GM23338 (cell line): ENCODE measurements at regions not wholly inside any gene's neighbourhood (a gene's known extent, or its start where the extent isn't known, plus 50 kb on each side); places are given as distances from the start of the nearest gene placed in this dataset.

Source experiments
- ATAC-seq: fragments of 200-7000 bp; cut with Tn5 transposase; 3 replicates; pipeline ENCODE4 v1.9.1; 2020
- DNase-seq: peaks from one replicate; pipeline ENCODE4 v3.0.0-alpha.2; 2015; ENCODE audit warnings: low spot score
- H2AFZ ChIP-seq: fragments of 200-600 bp; sonication (generic); 2 replicates; pipeline ENCODE4 v1.8.0; 2016; ENCODE audit warnings: antibody characterized with exemption, mild to moderate bottlenecking, moderate library complexity
- H3F3A ChIP-seq: fragments of 200-600 bp; sonication (generic); replicated peaks from 2 replicates; pipeline ENCODE4 v1.8.0; 2017; ENCODE audit warnings: antibody characterized with exemption, mixed run types, low read depth
- H3K27ac ChIP-seq: fragments of 200-600 bp; sonication (generic); 2 replicates; pipeline ENCODE4 v1.6.1; 2016; ENCODE audit warnings: low read depth
- H3K27me3 ChIP-seq: fragments of 200-600 bp; sonication (generic); 2 replicates; pipeline ENCODE4 v1.8.0; 2016; ENCODE audit warnings: mild to moderate bottlenecking, mixed run types, moderate library complexity; ENCODE audit not compliant: insufficient read depth
- H3K36me3 ChIP-seq: fragments of 200-600 bp; sonication (generic); 2 replicates; pipeline ENCODE4 v1.8.0; 2016; ENCODE audit warnings: mild to moderate bottlenecking; ENCODE audit not compliant: insufficient read depth
- H3K4me1 ChIP-seq: fragments of 200-600 bp; sonication (generic); 2 replicates; pipeline ENCODE4 v1.8.0; 2016; ENCODE audit warnings: mild to moderate bottlenecking, moderate library complexity; ENCODE audit not compliant: insufficient read depth
- H3K4me2 ChIP-seq: fragments of 200-600 bp; sonication (generic); 2 replicates; pipeline ENCODE4 v1.7.1; 2017; ENCODE audit warnings: mixed run types
- H3K4me3 ChIP-seq: fragments of 200-600 bp; sonication (generic); 2 replicates; pipeline ENCODE4 v1.6.1; 2016; ENCODE audit warnings: mixed run types
- H3K79me2 ChIP-seq: fragments of 200-600 bp; sonication (generic); replicated peaks from 2 replicates; pipeline ENCODE4 v1.8.0; 2017; ENCODE audit warnings: mild to moderate bottlenecking; ENCODE audit not compliant: insufficient read depth
- H3K9me2 ChIP-seq: fragments of 200-600 bp; sonication (generic); 2 replicates; pipeline ENCODE4 v1.8.0; 2017; ENCODE audit not compliant: insufficient read depth
- H4K20me1 ChIP-seq: fragments of 200-600 bp; sonication (generic); replicated peaks from 2 replicates; pipeline ENCODE4 v1.8.0; 2017; ENCODE audit warnings: mild to moderate bottlenecking; ENCODE audit not compliant: insufficient read depth
- H3K27ac Mint-ChIP-seq: 2 replicates; pipeline ENCODE4 v1.8.0; 2020; ENCODE audit warnings: inconsistent platforms, mild to moderate bottlenecking, moderate library complexity, mixed read lengths
- H3K27me3 Mint-ChIP-seq: 3 replicates; pipeline ENCODE4 v1.8.0; 2022; ENCODE audit warnings: low read depth, mild to moderate bottlenecking, moderate library complexity, mixed read lengths, inconsistent platforms; ENCODE audit not compliant: insufficient read depth, poor library complexity
- H3K36me3 Mint-ChIP-seq: 3 replicates; pipeline ENCODE4 v1.8.0; 2021; ENCODE audit warnings: low read depth, mild to moderate bottlenecking, inconsistent platforms, moderate library complexity, mixed read lengths
- H3K4me1 Mint-ChIP-seq: 3 replicates; pipeline ENCODE4 v1.8.0; 2020; ENCODE audit warnings: mild to moderate bottlenecking, inconsistent platforms, mixed read lengths
- H3K4me3 Mint-ChIP-seq: 3 replicates; pipeline ENCODE4 v1.8.0; 2021; ENCODE audit warnings: moderate library complexity, mild to moderate bottlenecking, inconsistent platforms, mixed read lengths
- H3K9me3 Mint-ChIP-seq: 3 replicates; pipeline ENCODE4 v1.8.0; 2020; ENCODE audit warnings: moderate library complexity, mild to moderate bottlenecking, inconsistent platforms, mixed read lengths
- CREB1 ChIP-seq: fragments of 250-450 bp; sonication (Bioruptor Pico); IDR thresholded peaks from 2 replicates; pipeline ENCODE4 v1.5.0; 2020; ENCODE audit warnings: low read depth, mild to moderate bottlenecking, moderate library complexity
- ETS1 ChIP-seq: IDR thresholded peaks from 2 replicates; pipeline ENCODE4 v1.6.1; 2016; ENCODE audit warnings: antibody characterized with exemption
- EZH2 ChIP-seq: fragments of 200-600 bp; sonication (generic); IDR thresholded peaks from one replicate; pipeline ENCODE4 v1.8.0; 2017; ENCODE audit warnings: antibody characterized with exemption, mild to moderate bottlenecking, low read depth; ENCODE audit not compliant: unreplicated experiment
- EZH2phosphoT487 ChIP-seq: fragments of 200-600 bp; sonication (generic); IDR thresholded peaks from one replicate; pipeline ENCODE4 v1.8.1; 2018; ENCODE audit warnings: antibody characterized with exemption; ENCODE audit not compliant: unreplicated experiment
- POLR2AphosphoS5 ChIP-seq: IDR thresholded peaks from 2 replicates; pipeline ENCODE4 v1.6.1; 2016; ENCODE audit warnings: antibody characterized with exemption, low read depth
- REST ChIP-seq: IDR thresholded peaks from one replicate; pipeline ENCODE4 v1.6.1; 2018; ENCODE audit warnings: antibody characterized with exemption; ENCODE audit not compliant: unreplicated experiment
- STAT1 ChIP-seq: IDR thresholded peaks from one replicate; pipeline ENCODE4 v1.6.1; 2016; ENCODE audit warnings: antibody characterized with exemption; ENCODE audit not compliant: unreplicated experiment
- ZNF114 ChIP-seq: fragments of 250-450 bp; sonication (Bioruptor Pico); IDR thresholded peaks from 2 replicates; pipeline ENCODE4 v1.5.0; 2020; ENCODE audit warnings: mild to moderate bottlenecking, moderate library complexity
- ZNF331 ChIP-seq: fragments of 250-450 bp; sonication (Bioruptor Pico); IDR thresholded peaks from 2 replicates; pipeline ENCODE4 v1.5.0; 2020; ENCODE audit warnings: low read depth, mild to moderate bottlenecking, moderate library complexity
- TF ChIP-seq, protein P1 (sequence below): fragments of 250-450 bp; sonication (Bioruptor Pico); IDR thresholded peaks from 2 replicates; pipeline ENCODE4 v1.5.0; 2020; ENCODE audit warnings: mild to moderate bottlenecking, moderate library complexity

DNA sequence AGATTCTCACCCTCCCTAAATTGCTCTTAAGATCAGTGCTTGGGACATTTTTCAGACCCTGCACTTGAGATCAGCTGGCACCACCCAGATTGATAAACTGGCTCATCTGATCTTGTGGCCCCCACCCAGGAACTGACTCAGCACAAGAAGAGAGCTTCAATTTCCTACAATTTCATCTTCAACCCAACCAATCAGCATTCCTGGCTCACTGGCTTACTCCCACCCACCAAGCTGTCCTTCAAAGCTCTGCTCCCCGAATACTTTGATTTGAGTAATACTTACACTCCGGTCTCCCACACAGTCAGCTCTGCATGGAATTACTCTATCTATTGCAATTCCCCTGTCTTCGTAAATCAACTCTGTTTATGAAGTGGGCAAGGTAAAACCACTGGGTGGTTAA lies 461.9 kb upstream of the RGS18 start (continued):
- TF ChIP-seq, protein P1, sequence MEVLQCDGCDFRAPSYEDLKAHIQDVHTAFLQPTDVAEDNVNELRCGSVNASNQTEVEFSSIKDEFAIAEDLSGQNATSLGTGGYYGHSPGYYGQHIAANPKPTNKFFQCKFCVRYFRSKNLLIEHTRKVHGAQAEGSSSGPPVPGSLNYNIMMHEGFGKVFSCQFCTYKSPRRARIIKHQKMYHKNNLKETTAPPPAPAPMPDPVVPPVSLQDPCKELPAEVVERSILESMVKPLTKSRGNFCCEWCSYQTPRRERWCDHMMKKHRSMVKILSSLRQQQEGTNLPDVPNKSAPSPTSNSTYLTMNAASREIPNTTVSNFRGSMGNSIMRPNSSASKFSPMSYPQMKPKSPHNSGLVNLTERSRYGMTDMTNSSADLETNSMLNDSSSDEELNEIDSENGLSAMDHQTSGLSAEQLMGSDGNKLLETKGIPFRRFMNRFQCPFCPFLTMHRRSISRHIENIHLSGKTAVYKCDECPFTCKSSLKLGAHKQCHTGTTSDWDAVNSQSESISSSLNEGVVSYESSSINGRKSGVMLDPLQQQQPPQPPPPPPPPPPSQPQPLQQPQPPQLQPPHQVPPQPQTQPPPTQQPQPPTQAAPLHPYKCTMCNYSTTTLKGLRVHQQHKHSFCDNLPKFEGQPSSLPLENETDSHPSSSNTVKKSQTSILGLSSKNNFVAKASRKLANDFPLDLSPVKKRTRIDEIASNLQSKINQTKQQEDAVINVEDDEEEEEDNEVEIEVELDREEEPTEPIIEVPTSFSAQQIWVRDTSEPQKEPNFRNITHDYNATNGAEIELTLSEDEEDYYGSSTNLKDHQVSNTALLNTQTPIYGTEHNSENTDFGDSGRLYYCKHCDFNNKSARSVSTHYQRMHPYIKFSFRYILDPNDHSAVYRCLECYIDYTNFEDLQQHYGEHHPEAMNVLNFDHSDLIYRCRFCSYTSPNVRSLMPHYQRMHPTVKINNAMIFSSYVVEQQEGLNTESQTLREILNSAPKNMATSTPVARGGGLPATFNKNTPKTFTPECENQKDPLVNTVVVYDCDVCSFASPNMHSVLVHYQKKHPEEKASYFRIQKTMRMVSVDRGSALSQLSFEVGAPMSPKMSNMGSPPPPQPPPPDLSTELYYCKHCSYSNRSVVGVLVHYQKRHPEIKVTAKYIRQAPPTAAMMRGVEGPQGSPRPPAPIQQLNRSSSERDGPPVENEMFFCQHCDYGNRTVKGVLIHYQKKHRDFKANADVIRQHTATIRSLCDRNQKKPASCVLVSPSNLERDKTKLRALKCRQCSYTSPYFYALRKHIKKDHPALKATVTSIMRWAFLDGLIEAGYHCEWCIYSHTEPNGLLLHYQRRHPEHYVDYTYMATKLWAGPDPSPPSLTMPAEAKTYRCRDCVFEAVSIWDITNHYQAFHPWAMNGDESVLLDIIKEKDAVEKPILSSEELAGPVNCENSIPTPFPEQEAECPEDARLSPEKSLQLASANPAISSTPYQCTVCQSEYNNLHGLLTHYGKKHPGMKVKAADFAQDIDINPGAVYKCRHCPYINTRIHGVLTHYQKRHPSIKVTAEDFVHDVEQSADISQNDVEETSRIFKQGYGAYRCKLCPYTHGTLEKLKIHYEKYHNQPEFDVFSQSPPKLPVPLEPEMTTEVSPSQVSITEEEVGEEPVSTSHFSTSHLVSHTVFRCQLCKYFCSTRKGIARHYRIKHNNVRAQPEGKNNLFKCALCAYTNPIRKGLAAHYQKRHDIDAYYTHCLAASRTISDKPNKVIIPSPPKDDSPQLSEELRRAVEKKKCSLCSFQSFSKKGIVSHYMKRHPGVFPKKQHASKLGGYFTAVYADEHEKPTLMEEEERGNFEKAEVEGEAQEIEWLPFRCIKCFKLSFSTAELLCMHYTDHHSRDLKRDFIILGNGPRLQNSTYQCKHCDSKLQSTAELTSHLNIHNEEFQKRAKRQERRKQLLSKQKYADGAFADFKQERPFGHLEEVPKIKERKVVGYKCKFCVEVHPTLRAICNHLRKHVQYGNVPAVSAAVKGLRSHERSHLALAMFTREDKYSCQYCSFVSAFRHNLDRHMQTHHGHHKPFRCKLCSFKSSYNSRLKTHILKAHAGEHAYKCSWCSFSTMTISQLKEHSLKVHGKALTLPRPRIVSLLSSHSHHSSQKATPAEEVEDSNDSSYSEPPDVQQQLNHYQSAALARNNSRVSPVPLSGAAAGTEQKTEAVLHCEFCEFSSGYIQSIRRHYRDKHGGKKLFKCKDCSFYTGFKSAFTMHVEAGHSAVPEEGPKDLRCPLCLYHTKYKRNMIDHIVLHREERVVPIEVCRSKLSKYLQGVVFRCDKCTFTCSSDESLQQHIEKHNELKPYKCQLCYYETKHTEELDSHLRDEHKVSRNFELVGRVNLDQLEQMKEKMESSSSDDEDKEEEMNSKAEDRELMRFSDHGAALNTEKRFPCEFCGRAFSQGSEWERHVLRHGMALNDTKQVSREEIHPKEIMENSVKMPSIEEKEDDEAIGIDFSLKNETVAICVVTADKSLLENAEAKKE (CRISPR knock-in tag), result no peak
- TF ChIP-seq EZH2phosphoT487 (no peak), ZNF114 (CRISPR knock-in tag) (no peak), ETS1 (no peak)

DNA sequence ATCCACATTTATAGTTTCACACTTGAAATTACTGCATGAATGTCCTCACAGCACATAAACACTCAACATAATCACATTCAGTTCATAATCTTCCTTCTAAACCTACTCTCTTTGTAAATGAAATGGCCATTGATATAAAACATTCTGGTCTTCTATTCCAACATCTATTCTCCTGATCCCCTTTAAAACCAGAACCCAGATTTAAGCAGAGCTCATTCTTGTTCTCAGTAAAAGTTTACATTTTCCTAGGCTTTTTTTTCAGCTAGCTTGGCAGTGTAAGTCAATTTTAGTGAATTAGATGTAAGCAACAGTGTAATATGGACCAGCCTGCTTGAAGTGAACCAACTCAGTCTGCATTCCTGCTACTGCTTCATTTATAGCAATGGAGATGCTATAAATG lies 460.7 kb upstream of the RGS18 start:
- H3K9me2 ChIP-seq, result 0 out of 2 replicates have a peak, but pooled peaks cover 2% of the 10 kb centered on the region
- no peaks in the 10 kb centered on the region for H3K4me1 ChIP-seq
- no peak overlapping the region for H2AFZ ChIP-seq
- no peaks in the 10 kb centered on the region for H3F3A ChIP-seq
- Mint-ChIP-seq H3K27ac (no peak overlapping the region), H3K36me3 (peaks cover 14% of the 10 kb centered on the region), H3K27me3 (no peaks in the 10 kb centered on the region), H3K9me3 (peaks cover 24% of the 10 kb centered on the region), H3K4me3 (no peak overlapping the region), H3K4me1 (no peaks in the 10 kb centered on the region)
- no peaks in the 10 kb centered on the region for H3K27me3 ChIP-seq
- no peak overlapping the region for H3K4me3 ChIP-seq
- H4K20me1 ChIP-seq, result no peaks in the 10 kb centered on the region
- H3K36me3 ChIP-seq, result no peaks in the 10 kb centered on the region; the same call in 1 of the 2 replicates
- H3K79me2 ChIP-seq, result no peaks in the 10 kb centered on the region
- H3K27ac ChIP-seq, result no peak overlapping the region
- no peak for DNase-seq
- no peak overlapping the region for H3K4me2 ChIP-seq
- ATAC-seq, result no peak
- TF ChIP-seq ZNF331 (CRISPR knock-in tag), result no peak
- no peak for TF ChIP-seq EZH2phosphoT487
- TF ChIP-seq POLR2AphosphoS5, result no peak
- TF ChIP-seq REST, result no peak
- no peak for TF ChIP-seq ZNF114 (CRISPR knock-in tag)
- TF ChIP-seq ETS1, result no peak
- TF ChIP-seq EZH2, result no peak
- no peak for TF ChIP-seq CREB1 (CRISPR knock-in tag)
- no peak for TF ChIP-seq STAT1
